SU-DHL-6 (cell line): ENCODE measurements at regions not wholly inside any gene's neighbourhood (a gene's known extent, or its start where the extent isn't known, plus 50 kb on each side); places are given as distances from the start of the nearest gene placed in this dataset.
"Not testable (repeated sequence)": the region's sequence is repeated elsewhere in the genome, so short reads cannot be mapped to it uniquely, and the experiment has no call there.

Experiments
- H2AFZ ChIP-seq: fragments of 200-600 bp; sonication (generic); 2 replicates; pipeline ENCODE4 v1.6.1; 2014; ENCODE audit warnings: low read depth, mild to moderate bottlenecking, moderate library complexity, mixed read lengths, antibody characterized with exemption, low read length; ENCODE audit not compliant: severe bottlenecking
- H3F3A ChIP-seq: fragments of 200-600 bp; shearing (Covaris generic); 2 replicates; pipeline ENCODE4 v1.6.0; 2016; ENCODE audit warnings: antibody characterized with exemption, mild to moderate bottlenecking; ENCODE audit not compliant: insufficient read depth
- H3K27ac ChIP-seq: fragments of 200-600 bp; sonication (generic); 2 replicates; pipeline ENCODE4 v1.5.1; 2016; ENCODE audit warnings: low read depth, mild to moderate bottlenecking, low read length, moderate library complexity, mixed read lengths
- H3K27me3 ChIP-seq: fragments of 200-600 bp; sonication (generic), shearing (Covaris generic); 2 replicates; pipeline ENCODE4 v1.6.0; 2014; ENCODE audit warnings: mild to moderate bottlenecking, low read length
- H3K36me3 ChIP-seq: fragments of 200-600 bp; sonication (generic); 2 replicates; pipeline ENCODE4 v1.6.1; 2014; ENCODE audit warnings: mild to moderate bottlenecking, low read length, mixed read lengths
- H3K4me2 ChIP-seq: fragments of 300-600, 200-600 bp; shearing (Covaris generic), sonication (generic); 2 replicates; pipeline ENCODE4 v1.6.0; 2014; ENCODE audit warnings: low read length, low read depth, mild to moderate bottlenecking; ENCODE audit not compliant: poor library complexity, severe bottlenecking
- H3K4me3 ChIP-seq: fragments of 200-600 bp; sonication (generic); 2 replicates; pipeline ENCODE4 v1.5.1; 2014; ENCODE audit warnings: antibody characterized with exemption, low read length, mild to moderate bottlenecking, mixed read lengths; ENCODE audit not compliant: insufficient read depth, poor library complexity, severe bottlenecking
- H3K79me2 ChIP-seq: fragments of 200-600 bp; sonication (generic); 2 replicates; pipeline ENCODE4 v1.6.1; 2014; ENCODE audit warnings: mild to moderate bottlenecking, low read length, moderate library complexity; ENCODE audit not compliant: insufficient read depth
- H3K9ac ChIP-seq: fragments of 200-600 bp; sonication (generic); 2 replicates; pipeline ENCODE4 v1.7.0; 2014; ENCODE audit warnings: mild to moderate bottlenecking, low read length
- H3K9me2 ChIP-seq: fragments of 200-600 bp; sonication (generic); replicated peaks from 2 replicates; pipeline ENCODE4 v1.6.1; 2014; ENCODE audit warnings: low read length; ENCODE audit not compliant: insufficient read depth
- H3K9me3 ChIP-seq: fragments of 200-600 bp; sonication (generic); 2 replicates; pipeline ENCODE4 v1.6.1; 2014; ENCODE audit warnings: low read length, mixed read lengths; ENCODE audit not compliant: insufficient read depth
- H4K20me1 ChIP-seq: fragments of 200-600 bp; sonication (generic); 2 replicates; pipeline ENCODE4 v1.6.1; 2014; ENCODE audit warnings: low read depth, mild to moderate bottlenecking, antibody characterized with exemption, low read length, moderate library complexity, mixed read lengths
- EZH2phosphoT487 ChIP-seq: fragments of 200-600 bp; sonication (generic), shearing (Covaris generic); conservative IDR thresholded peaks from 2 replicates; pipeline ENCODE4 v1.6.1; 2018; ENCODE audit warnings: mild to moderate bottlenecking, antibody characterized with exemption, low read length, moderate library complexity, mixed read lengths
- TF ChIP-seq, protein P1 (sequence below): fragments of 200-600 bp; sonication (generic); IDR thresholded peaks from one replicate; pipeline ENCODE4 v1.5.1; 2017; ENCODE audit warnings: antibody characterized with exemption, mild to moderate bottlenecking, low read length, moderate library complexity; ENCODE audit not compliant: insufficient read depth, poor library complexity, severe bottlenecking

DNA sequence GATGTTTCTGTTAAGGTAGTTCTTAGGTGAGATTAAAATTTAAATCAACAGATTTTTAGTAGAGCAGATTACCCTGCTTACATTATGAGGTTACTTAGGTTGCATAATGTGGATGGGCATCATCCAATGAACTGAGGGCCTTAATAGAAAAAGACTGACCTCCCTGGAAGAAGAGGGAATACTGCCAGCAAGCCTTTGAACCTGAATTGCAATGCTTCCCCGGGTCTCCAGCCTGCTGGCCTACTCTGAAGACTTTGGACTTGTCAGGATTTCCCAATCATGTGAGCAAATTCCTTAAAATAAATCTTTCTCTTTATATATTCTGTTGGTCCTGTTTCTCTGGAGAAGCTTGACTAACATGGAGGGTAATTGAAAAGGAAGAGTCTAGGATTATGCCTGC, 542.1 kb upstream of the ARRDC3 start:
- no peak for TF ChIP-seq EZH2phosphoT487
- TF ChIP-seq, protein P1, sequence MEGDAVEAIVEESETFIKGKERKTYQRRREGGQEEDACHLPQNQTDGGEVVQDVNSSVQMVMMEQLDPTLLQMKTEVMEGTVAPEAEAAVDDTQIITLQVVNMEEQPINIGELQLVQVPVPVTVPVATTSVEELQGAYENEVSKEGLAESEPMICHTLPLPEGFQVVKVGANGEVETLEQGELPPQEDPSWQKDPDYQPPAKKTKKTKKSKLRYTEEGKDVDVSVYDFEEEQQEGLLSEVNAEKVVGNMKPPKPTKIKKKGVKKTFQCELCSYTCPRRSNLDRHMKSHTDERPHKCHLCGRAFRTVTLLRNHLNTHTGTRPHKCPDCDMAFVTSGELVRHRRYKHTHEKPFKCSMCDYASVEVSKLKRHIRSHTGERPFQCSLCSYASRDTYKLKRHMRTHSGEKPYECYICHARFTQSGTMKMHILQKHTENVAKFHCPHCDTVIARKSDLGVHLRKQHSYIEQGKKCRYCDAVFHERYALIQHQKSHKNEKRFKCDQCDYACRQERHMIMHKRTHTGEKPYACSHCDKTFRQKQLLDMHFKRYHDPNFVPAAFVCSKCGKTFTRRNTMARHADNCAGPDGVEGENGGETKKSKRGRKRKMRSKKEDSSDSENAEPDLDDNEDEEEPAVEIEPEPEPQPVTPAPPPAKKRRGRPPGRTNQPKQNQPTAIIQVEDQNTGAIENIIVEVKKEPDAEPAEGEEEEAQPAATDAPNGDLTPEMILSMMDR = no peak
- Histone ChIP-seq H3K27me3 (no peaks in the 10 kb centered on the region), H4K20me1 (no peaks in the 10 kb centered on the region), H2AFZ (no peak overlapping the region), H3K9ac (no peak overlapping the region), H3K36me3 (no peaks in the 10 kb centered on the region), H3K9me2 (no peaks in the 10 kb centered on the region), H3K4me2 (no peak overlapping the region), H3K27ac (no peak overlapping the region), H3K4me3 (no peak overlapping the region), H3F3A (no peaks in the 10 kb centered on the region), H3K9me3 (no peaks in the 10 kb centered on the region), H3K79me2 (no peaks in the 10 kb centered on the region)

DNA sequence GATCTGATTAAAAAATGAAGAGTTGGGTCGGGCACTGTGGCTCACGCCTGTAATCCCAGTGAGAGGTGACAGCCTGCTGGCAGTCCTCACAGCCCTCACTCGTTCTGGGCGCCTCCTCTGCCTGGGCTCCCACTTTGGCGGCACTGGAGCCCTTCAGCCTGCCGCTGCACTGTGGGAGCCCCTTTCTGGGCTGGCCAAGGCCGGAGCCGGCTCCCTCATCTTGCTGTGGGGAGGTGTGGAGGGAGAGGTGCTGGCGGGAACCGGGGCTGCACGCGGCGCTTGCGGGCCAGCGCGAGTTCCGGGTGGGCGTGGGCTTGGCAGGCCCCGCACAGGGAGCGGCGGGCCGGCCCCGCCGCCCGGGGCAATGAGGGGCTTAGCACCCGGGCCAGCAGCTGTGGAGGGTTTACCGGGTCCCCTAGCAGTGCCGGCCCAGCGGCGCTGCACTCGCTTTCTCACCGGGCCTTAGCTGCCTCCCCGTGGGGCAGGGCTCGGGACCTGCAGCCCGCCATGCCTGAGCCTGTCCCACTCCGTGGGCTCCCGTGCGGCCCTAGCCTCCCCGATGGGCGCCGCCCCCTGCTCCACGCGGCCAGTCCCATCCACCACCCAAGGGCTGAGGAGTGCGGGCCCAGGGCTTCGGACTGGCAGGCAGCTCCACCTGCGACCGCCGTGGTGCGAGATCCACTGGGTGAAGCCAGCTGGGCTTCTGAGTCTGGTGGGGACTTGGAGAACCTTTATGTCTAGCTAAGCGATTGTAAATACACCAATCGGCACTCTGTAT, 534.1 kb upstream of the ARRDC3 start:
- H3K36me3 ChIP-seq, H3K79me2 ChIP-seq, H3K27me3 ChIP-seq, H2AFZ ChIP-seq, H3K9me2 ChIP-seq, H3K27ac ChIP-seq, H3K9me3 ChIP-seq, H3K4me3 ChIP-seq, H3K4me2 ChIP-seq, H3F3A ChIP-seq, H4K20me1 ChIP-seq, H3K9ac ChIP-seq: not testable (repeated sequence)

DNA sequence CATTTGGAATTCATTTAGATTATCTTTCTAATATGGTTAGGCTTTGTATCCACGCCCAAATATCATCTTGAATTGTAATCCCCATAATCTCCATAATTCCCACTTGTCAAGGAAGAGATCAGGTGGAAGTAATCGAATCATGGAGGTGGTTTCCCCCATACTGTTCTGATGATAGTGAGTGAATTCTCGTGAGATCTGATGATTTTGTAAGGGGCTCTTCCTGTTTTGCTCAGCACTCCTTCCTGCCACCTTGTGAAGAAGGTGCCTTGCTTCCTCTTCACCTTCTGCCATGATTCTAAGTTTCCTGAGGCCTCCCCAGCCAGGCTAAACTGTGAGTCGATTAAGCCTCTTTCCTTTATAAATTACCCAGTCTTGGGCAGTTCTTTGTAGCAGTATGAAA, 527.5 kb upstream of the ARRDC3 start:
- Histone ChIP-seq H3K79me2 (no peaks in the 10 kb centered on the region; the same call in 1 of the 2 replicates), H3K27ac (no peak overlapping the region), H4K20me1 (no peaks in the 10 kb centered on the region), H3K36me3 (no peaks in the 10 kb centered on the region), H3K9me3 (no peaks in the 10 kb centered on the region), H3K9ac (peak overlapping the region; percentile 15; the same call in 1 of the 2 replicates), H2AFZ (peak overlapping the region; percentile 86), H3K4me3 (peak overlapping the region; percentile 34), H3F3A (no peaks in the 10 kb centered on the region), H3K9me2 (no peaks in the 10 kb centered on the region), H3K4me2 (peak overlapping the region; percentile 56), H3K27me3 (no peaks in the 10 kb centered on the region)
- no peak for TF ChIP-seq EZH2phosphoT487
- TF ChIP-seq, protein P1 = no peak

DNA sequence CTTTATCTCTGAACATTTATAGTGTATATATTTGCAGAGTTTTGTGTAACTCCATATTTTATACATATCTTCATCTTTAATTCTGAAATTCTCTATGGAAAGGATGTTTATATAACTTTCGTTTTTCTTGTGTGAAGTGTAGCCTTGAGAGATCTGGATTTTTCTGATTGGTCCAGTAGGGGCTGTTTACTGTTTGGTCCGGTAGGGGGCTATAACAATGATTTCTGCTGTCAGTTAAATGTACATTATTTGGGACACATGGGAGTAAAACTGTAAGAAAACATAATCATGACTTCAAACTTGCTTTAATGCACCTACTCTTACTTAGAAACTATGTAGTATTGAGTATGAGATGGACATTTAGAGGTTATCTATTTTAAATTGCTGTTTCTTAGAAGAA, 527.1 kb upstream of the ARRDC3 start:
- peak overlapping the region; percentile 86 for H2AFZ ChIP-seq
- H3K4me3 ChIP-seq = no peak overlapping the region
- H3K9me2 ChIP-seq = no peaks in the 10 kb centered on the region

More for the DNA sequence above, 527.1 kb upstream of the ARRDC3 start:
- Histone ChIP-seq H3K9me3 (no peaks in the 10 kb centered on the region), H3K27me3 (no peaks in the 10 kb centered on the region), H3K9ac (no peak overlapping the region), H3F3A (no peaks in the 10 kb centered on the region), H3K36me3 (no peaks in the 10 kb centered on the region), H3K4me2 (peak overlapping the region; percentile 56), H3K27ac (no peak overlapping the region), H3K79me2 (no peaks in the 10 kb centered on the region; the same call in 1 of the 2 replicates), H4K20me1 (no peaks in the 10 kb centered on the region)
- TF ChIP-seq EZH2phosphoT487 = no peak
- TF ChIP-seq, protein P1 = no peak
